PC-9 (cell line): ENCODE measurements at regions not wholly inside any gene's neighbourhood (a gene's known extent, or its start where the extent isn't known, plus 50 kb on each side); places are given as distances from the start of the nearest gene placed in this dataset.

Experiments
- BruUV-seq: library from RNA; stranded (reverse); fragments of 400-500 nt; replicated peaks from 2 replicates; lab custom pipeline; 2021; lab: Mats Ljungman, UMichigan
- CTCF ChIA-PET: fragments of 300-600 bp; sonication (Branson Sonifier 250); formaldehyde crosslinking; loops from one replicate; lab custom pipeline; 2022; ENCODE audit warnings: antibody characterized with exemption; lab: Charles Lee
- POLR2A ChIA-PET: fragments of 300-600 bp; sonication (Branson Sonifier 250); formaldehyde crosslinking; loops from one replicate; lab custom pipeline; 2022; ENCODE audit warnings: antibody characterized with exemption; ENCODE audit not compliant: unreplicated experiment; lab: Charles Lee
- DNase-seq, 2 experiments: peaks; one replicate each; pipeline versions ENCODE4 v3.0.0 to v3.0.0-alpha.2; 2015 to 2022; ENCODE audit warnings: mixed read lengths in 1 of 2
- H2AFZ ChIP-seq: fragments of 200-600 bp; sonication (generic); 2 replicates; pipeline ENCODE4 v1.8.1; 2017; ENCODE audit warnings: antibody characterized with exemption
- H3F3A ChIP-seq: fragments of 200-600 bp; sonication (generic); 2 replicates; pipeline ENCODE4 v1.8.1; 2017; ENCODE audit warnings: antibody characterized with exemption, mild to moderate bottlenecking, low read depth; ENCODE audit not compliant: insufficient read depth
- H3K27ac ChIP-seq: fragments of 200-600 bp; sonication (generic); 2 replicates; pipeline ENCODE4 v1.6.1; 2016; ENCODE audit warnings: mixed run types
- H3K27me3 ChIP-seq: fragments of 200-600 bp; sonication (generic); 2 replicates; pipeline ENCODE4 v1.6.1; 2016; ENCODE audit warnings: low read depth, mixed run types; ENCODE audit not compliant: insufficient read depth
- H3K36me3 ChIP-seq: fragments of 200-600 bp; sonication (generic); 2 replicates; pipeline ENCODE4 v1.6.1; 2016; ENCODE audit warnings: low read depth, mixed run types
- H3K4me1 ChIP-seq: fragments of 200-600 bp; sonication (generic); replicated peaks from 2 replicates; pipeline ENCODE4 v1.6.1; 2016; ENCODE audit warnings: mixed run types; ENCODE audit not compliant: insufficient read depth
- H3K4me2 ChIP-seq: fragments of 200-600 bp; sonication (generic); 2 replicates; pipeline ENCODE4 v1.6.1; 2017; ENCODE audit warnings: mixed run types
- H3K4me3 ChIP-seq: fragments of 200-600 bp; sonication (generic); 2 replicates; pipeline ENCODE4 v1.6.1; 2016; ENCODE audit warnings: mixed run types
- H3K79me2 ChIP-seq: fragments of 200-600 bp; sonication (generic); 2 replicates; pipeline ENCODE4 v1.6.1; 2017; ENCODE audit warnings: low read depth, mixed run types
- H3K9me2 ChIP-seq: fragments of 200-600 bp; sonication (generic); 2 replicates; pipeline ENCODE4 v1.8.1; 2017; ENCODE audit warnings: mild to moderate bottlenecking; ENCODE audit not compliant: insufficient read depth
- H3K9me3 ChIP-seq: fragments of 200-600 bp; sonication (generic); 2 replicates; pipeline ENCODE4 v1.8.1; 2016; ENCODE audit warnings: low read depth; ENCODE audit not compliant: insufficient read depth
- H4K20me1 ChIP-seq: fragments of 200-600 bp; sonication (generic); 2 replicates; pipeline ENCODE4 v1.8.1; 2017; ENCODE audit not compliant: insufficient read depth
- EZH2 ChIP-seq: fragments of 200-600 bp; sonication (generic); IDR thresholded peaks from 2 replicates; pipeline ENCODE4 v1.8.0; 2017; ENCODE audit warnings: antibody characterized with exemption, low read depth
- intact Hi-C: fragments of 100-400 bp; cut with micrococcal nuclease; formaldehyde crosslinking; loops from one replicate; pipeline ENCODE4 v1.10.0; 2022; ENCODE audit not compliant: unreplicated experiment
- TF ChIP-seq, protein P1 (sequence below): fragments of 200-600 bp; sonication (generic); conservative IDR thresholded peaks from 2 replicates; pipeline ENCODE4 v1.6.1; 2017; ENCODE audit warnings: mixed run types, antibody characterized with exemption, mild to moderate bottlenecking, moderate library complexity

- H3K4me2 ChIP-seq: peak overlapping the region; percentile 2; the same call in 1 of the 2 replicates
- peak; percentile 52 to 67 for DNase-seq
- no peaks in the 10 kb centered on the region for H3K27me3 ChIP-seq
- H4K20me1 ChIP-seq: no peaks in the 10 kb centered on the region
- intact Hi-C loops: no loop called here
- POLR2A ChIA-PET: interaction anchor here (0.5 kb wide), 2 partner anchors 136 to 517 kb away, joined by 3 read pairs; no protein-coding TSS in a partner anchor
- TF ChIP-seq EZH2: no peak
- TF ChIP-seq, protein P1, sequence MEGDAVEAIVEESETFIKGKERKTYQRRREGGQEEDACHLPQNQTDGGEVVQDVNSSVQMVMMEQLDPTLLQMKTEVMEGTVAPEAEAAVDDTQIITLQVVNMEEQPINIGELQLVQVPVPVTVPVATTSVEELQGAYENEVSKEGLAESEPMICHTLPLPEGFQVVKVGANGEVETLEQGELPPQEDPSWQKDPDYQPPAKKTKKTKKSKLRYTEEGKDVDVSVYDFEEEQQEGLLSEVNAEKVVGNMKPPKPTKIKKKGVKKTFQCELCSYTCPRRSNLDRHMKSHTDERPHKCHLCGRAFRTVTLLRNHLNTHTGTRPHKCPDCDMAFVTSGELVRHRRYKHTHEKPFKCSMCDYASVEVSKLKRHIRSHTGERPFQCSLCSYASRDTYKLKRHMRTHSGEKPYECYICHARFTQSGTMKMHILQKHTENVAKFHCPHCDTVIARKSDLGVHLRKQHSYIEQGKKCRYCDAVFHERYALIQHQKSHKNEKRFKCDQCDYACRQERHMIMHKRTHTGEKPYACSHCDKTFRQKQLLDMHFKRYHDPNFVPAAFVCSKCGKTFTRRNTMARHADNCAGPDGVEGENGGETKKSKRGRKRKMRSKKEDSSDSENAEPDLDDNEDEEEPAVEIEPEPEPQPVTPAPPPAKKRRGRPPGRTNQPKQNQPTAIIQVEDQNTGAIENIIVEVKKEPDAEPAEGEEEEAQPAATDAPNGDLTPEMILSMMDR: peak; percentile 84
- CTCF ChIA-PET: interaction anchor here (0.6 to 1.3 kb wide), 4 partner anchors 31 to 392 kb away, joined by 3 to 6 read pairs (median 4); no protein-coding TSS in a partner anchor
- no peak overlapping the region for H3K27ac ChIP-seq
- no peak overlapping the region for H2AFZ ChIP-seq
- no peak overlapping the region for H3K4me3 ChIP-seq
- H3K36me3 ChIP-seq: no peaks in the 10 kb centered on the region
- BruUV-seq: no TSS peak
- H3K9me2 ChIP-seq: no peaks in the 10 kb centered on the region
- no peaks in the 10 kb centered on the region for H3F3A ChIP-seq
- no peaks in the 10 kb centered on the region for H3K9me3 ChIP-seq
- no peaks in the 10 kb centered on the region for H3K79me2 ChIP-seq
- no peaks in the 10 kb centered on the region for H3K4me1 ChIP-seq
These were observed 72.8 kb upstream of the TAF1B start for GRCh38 chr2:9770308-9771100.

DNA sequence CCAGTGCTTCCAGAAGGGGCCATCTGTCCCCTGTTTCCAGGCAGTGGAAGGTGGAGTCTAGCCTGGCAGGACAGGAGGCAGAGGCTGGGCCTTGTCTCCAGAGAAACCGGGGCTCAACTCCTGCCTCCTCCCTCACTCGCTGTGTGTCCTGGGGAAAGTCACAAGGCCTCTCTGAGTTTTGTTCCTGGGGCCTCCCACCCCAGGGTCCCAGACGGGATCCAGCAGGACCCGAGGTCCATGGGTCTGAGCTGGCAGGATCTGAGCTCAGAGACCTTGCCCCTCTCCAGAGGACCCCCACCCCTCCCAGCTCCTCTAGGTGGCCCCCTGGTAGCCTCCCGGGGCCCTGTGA, 72.2 kb upstream of the TAF1B start:
- Histone ChIP-seq H3F3A (no peaks in the 10 kb centered on the region), H3K4me2 (no peak overlapping the region)
- BruUV-seq: no TSS peak

GRCh38 chr2:9771481-9772017, 71.7 kb upstream of the TAF1B start:
- peak in 1 of 2 experiments; percentile 49 for DNase-seq
- no peak overlapping the region for H3K4me2 ChIP-seq
- H3K27ac ChIP-seq: no peak overlapping the region
- no peaks in the 10 kb centered on the region for H3F3A ChIP-seq
- no peak overlapping the region for H2AFZ ChIP-seq
- H3K9me2 ChIP-seq: no peaks in the 10 kb centered on the region
- no peaks in the 10 kb centered on the region for H4K20me1 ChIP-seq
- no peaks in the 10 kb centered on the region for H3K27me3 ChIP-seq
- ChIA-PET POLR2A (no interaction called here), CTCF (no interaction called here)
- H3K4me3 ChIP-seq: no peak overlapping the region
- intact Hi-C loops: no loop called here
- no TSS peak for BruUV-seq
- no peaks in the 10 kb centered on the region for H3K4me1 ChIP-seq
- TF ChIP-seq, protein P1: no peak
- no peak for TF ChIP-seq EZH2
- H3K79me2 ChIP-seq: no peaks in the 10 kb centered on the region
- no peaks in the 10 kb centered on the region for H3K36me3 ChIP-seq
- no peaks in the 10 kb centered on the region for H3K9me3 ChIP-seq

More for the DNA sequence above, 72.2 kb upstream of the TAF1B start:
- Histone ChIP-seq H3K9me2 (no peaks in the 10 kb centered on the region), H3K9me3 (no peaks in the 10 kb centered on the region), H3K4me3 (no peak overlapping the region), H3K4me1 (no peaks in the 10 kb centered on the region), H3K27ac (no peak overlapping the region), H3K36me3 (no peaks in the 10 kb centered on the region), H3K27me3 (no peaks in the 10 kb centered on the region), H2AFZ (no peak overlapping the region), H3K79me2 (no peaks in the 10 kb centered on the region), H4K20me1 (no peaks in the 10 kb centered on the region)
- ChIA-PET CTCF (interaction anchor here (0.7 to 1.3 kb wide), 2 partner anchors 30 to 212 kb away, joined by 3 to 6 read pairs; no protein-coding TSS in a partner anchor), POLR2A (interaction anchor here (0.5 kb wide), 1 partner anchor 516 kb away, joined by 3 read pairs; no protein-coding TSS in a partner anchor)
- TF ChIP-seq, protein P1: no peak
- no peak for TF ChIP-seq EZH2
- no peak for DNase-seq
- intact Hi-C loops: no loop called here
